ENCODE measurements at regions not wholly inside any gene's neighbourhood (a gene's known extent, or its start where the extent isn't known, plus 50 kb on each side); places are given as distances from the start of the nearest gene placed in this dataset.

GRCh38 chr4:14855719-14856061, 146.6 kb upstream of the CPEB2 start:
- TF ChIP-seq CTCF (IDR thresholded peaks at IDR 0.05) (no peak), EZH2 (IDR thresholded peaks at IDR 0.05) (no peak), EZH2phosphoT487 (IDR thresholded peaks at IDR 0.05) (no peak)
